Skeletal muscle cell (primary cell): ENCODE measurements at regions not wholly inside any gene's neighbourhood (a gene's known extent, or its start where the extent isn't known, plus 50 kb on each side); places are given as distances from the start of the nearest gene placed in this dataset.
"Not testable (repeated sequence)": the region's sequence is repeated elsewhere in the genome, so short reads cannot be mapped to it uniquely, and the experiment has no call there.

Experiments
- DNase-seq: peaks from one replicate; pipeline ENCODE4 v3.0.0-alpha.2; 2010; ENCODE audit warnings: low read depth
- H3K4me3 ChIP-seq: 2 replicates; pipeline ENCODE4 v1.5.1; 2011; ENCODE audit warnings: low read depth, mild to moderate bottlenecking, control low read depth, low read length, moderate library complexity

DNA sequence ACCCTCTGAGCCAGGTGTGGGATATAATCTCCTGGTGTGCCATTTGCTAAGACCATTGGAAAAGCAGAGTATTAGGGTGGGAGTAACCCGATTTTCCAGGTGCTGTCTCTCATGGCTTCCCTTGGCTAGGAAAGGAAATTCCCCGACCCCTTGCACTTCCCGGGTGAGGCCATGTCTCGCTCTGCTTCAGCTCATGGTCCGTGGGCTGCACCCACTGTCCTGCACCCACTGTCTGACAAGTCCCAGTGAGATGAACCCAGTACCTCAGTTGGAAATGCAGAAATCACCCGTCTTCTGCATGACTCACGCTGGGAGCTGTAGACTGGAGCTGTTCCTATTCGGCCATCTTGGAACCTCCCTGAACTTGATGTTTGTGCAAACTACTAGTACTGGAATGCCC lies 828.5 kb upstream of the CDH6 start:
- H3K4me3 ChIP-seq, DNase-seq: not testable (repeated sequence)

DNA sequence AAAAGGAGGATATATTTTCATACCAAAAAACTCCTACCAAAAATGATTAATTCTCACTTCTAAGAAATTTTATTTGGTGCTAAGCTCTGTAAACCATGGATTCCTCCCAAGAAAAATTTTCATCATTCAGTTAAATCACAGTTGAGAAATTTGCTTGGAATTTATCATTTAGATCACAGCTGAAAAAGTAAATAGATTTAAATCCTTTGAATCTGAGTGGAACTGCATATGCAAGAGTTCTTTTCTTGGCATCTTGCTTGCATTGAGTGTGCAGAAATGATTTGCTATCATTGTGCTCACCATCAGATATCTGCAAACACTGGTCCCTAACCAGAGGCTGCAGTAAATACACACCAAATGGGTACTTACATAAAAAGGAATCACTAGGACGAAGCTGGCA lies 836.1 kb upstream of the CDH6 start:
- DNase-seq: no peak
- no peak overlapping the region for H3K4me3 ChIP-seq

DNA sequence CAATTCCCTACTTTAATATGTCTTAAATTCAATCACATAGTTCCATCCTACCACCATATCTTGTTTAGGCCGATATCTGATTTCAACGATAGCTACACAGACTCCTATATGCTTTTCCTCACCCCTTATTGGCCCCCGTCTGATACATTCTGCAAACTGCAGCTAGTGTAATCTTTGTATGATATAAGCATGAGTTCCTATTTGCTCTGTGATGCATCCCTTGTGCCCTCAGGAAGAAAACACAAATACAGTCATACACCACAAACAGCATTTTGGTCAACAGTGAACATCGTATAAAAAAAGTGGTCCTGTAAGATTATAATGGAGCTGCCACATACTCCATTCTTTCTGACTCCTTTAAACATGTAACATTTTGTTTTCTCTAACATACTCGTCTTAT lies 837.8 kb upstream of the CDH6 start:
- no peak overlapping the region for H3K4me3 ChIP-seq
- no peak for DNase-seq

DNA sequence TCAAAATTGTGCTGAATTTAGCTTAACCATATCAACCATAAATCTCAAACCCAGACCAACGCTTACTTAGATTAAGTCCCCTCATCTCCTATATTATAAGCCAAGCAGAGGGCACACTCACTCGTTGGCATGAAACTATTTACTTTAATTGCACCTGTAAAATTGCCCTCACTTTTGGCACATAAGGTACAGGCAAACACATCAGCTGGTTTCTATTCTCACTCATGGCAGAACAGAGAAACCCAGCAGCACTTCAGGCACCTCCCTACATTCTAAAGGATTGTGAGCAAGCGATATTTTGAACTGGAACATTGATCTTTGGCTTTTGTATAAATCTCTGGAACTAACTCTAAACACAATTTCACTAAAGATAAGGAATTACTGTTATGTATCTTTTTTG lies 845.6 kb upstream of the CDH6 start:
- no peak overlapping the region for H3K4me3 ChIP-seq
- no peak for DNase-seq

DNA sequence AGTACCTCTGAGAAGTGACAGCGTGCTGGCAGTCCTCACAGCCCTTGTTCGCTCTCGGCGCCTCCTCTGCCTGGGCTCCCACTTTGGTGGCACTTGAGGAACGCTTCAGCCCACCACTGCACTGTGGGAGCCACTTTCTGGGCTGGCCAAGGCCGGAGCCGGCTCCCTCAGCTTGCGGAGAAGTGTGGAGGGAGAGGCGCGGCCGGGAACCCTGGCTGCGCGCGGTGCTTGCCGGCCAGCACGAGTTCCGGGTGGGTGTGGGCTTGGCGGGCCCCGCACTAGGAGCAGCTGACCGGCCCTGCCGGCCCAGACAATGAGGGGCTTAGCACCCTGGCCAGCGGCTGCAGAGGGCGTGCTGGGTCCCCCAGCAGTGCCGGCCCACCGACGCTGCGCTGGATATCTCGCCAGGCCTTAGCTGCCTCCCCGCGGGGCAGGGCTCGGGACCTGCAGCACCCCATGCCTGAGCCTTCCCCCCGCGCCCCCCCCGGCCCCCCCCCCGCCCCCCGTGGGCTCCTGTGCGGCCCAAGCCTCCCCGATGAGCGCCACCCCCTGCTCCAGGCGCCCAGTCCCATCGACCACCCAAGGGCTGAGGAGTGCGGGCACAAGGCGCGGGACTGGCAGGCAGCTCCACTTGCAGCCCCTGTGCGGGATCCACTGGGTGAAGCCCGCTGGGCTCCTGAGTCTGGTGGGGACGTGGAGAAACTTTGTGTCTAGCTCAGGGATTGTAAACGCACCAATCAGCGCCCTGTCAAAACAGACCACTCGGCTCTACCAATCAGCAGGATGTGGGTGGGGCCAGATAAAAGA lies 847.7 kb upstream of the CDH6 start:
- not testable (repeated sequence) for H3K4me3 ChIP-seq, DNase-seq

DNA sequence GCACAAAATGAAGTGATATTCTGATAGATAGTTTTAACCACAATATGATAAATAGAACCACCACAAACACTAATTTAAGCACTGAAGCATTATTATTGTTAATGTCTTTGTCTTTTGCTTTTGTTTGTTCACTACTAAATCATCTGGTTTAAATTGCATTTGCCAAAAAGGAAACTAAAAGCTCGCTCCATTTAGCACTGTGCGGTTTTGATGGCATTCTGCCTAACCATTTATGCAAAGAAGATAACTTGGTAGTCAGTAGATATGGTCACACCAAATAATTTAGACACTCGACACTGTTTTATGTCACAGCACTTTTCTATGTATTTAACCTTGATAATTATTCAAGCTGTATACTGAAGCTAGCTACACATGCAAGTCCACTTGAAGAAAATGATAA lies 849.8 kb upstream of the CDH6 start:
- H3K4me3 ChIP-seq: no peak overlapping the region

DNA sequence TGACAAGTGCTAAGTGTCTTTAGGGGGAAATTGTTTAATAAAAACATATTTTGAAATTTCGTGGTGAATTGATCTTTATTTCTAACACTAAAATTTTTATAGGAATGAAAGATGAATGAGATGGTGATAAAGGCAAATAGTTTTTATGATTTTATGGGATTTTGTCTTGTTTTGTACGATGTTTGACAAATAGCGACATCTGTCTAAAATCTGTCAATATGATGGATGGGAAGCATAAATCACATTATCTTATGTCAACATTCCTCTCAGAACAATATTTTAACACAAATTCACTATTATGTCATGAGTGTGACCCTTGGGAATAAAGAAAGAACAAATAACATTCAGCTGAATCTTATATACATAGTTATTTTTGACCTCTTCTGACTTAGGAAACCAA lies 852.0 kb upstream of the CDH6 start:
- no peak for DNase-seq
- H3K4me3 ChIP-seq: no peak overlapping the region

More for the DNA sequence above, 849.8 kb upstream of the CDH6 start:
- DNase-seq: no peak

DNA sequence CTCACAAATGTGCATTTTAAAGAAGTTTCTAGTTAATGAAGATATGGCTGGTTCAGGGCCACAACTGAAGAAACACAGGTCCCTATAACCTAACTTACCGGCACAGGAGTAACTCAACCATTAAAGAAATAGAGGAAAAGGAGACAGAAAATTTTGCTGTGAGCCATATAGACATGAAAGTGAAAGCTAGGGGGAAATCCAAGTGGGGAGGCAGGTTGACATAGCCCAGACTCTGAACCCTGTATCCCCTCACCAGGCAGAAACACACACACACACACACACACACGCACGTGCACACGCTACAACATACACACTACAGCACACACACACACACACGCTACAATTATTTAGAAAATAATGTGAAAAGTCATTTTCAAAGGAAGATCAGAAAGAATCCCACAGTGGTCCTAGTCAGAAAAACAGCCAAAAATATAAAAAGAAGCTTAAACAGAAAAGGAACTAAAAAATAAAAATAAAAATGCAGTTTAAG lies 856.4 kb upstream of the CDH6 start:
- H3K4me3 ChIP-seq: no peak overlapping the region
- no peak for DNase-seq

DNA sequence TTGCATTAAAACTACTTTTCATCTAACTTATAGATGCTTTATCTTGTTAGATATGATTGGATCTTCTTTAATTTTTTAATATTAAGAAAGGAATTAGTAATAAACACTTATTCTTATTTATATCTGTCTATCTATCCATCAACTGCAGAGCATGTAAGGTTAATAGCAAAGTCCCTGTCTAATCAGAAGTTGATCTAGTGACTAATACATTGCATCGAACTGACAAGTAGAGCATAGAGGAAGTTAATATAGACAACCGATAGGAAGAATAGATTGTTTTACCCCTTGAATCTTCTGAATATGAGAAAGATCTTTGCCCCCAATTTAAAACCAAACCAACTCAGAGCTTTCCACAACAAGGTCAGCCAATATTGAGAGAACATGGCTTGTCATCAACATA lies 862.0 kb upstream of the CDH6 start:
- no peak for DNase-seq
- no peak overlapping the region for H3K4me3 ChIP-seq

DNA sequence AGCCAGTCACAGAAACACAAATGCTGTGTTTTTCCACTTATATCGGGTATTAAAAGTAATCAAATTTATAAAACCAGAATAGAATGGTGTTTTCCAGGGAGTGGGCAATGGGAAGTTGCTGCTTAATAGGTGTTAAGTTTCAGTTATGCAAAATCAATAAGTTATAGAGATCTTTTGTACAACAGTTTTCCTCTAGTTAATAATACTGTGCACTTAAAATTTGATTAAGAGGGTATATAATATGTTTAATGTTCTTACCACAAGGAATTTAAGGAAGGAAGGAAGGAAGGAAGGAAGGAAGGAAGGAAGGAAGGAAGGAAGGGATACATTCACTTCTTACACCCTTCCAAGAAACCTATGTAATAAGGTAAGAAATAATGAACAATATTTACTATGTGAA lies 867.7 kb upstream of the CDH6 start:
- no peak overlapping the region for H3K4me3 ChIP-seq
- DNase-seq: no peak

DNA sequence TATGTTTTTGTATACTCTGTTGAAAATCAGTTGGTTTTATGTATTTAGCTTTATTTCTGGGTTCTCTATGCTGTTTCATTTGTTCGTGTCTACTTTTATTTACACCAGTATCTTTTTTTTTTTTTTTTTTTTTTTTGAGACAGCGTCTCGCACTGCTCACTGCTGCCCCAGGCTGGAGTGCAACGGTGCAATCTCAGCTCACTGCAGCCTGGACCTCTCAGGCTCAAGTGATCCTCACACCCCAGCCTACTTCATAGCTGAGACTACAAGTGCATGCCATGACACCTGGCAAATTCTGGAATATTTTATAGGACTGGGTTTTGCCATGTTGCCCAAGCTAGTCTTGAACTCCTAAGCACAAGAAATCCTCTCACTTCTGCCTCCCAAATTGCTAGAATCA lies 869.4 kb upstream of the CDH6 start:
- no peak overlapping the region for H3K4me3 ChIP-seq
- DNase-seq: no peak

DNA sequence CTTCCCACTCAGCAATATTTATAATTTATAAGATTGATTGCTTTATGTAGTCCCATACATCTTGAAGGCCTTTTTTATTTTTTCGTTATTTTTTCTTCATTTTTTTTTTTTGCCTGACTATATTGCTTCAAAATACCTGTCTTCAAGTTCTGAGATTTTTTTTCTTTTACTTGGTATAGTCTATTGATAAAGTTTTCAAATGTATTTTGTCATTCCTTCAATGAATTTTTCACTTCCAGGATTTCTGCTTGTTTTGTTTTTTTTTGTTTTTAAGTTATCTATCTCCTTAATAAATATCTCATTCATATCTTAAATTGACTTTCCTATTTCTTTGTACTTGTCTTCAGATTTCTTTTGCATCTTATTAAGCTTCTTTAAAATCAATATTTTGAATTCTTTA lies 905.6 kb upstream of the CDH6 start:
- DNase-seq: no peak
- no peak overlapping the region for H3K4me3 ChIP-seq

DNA sequence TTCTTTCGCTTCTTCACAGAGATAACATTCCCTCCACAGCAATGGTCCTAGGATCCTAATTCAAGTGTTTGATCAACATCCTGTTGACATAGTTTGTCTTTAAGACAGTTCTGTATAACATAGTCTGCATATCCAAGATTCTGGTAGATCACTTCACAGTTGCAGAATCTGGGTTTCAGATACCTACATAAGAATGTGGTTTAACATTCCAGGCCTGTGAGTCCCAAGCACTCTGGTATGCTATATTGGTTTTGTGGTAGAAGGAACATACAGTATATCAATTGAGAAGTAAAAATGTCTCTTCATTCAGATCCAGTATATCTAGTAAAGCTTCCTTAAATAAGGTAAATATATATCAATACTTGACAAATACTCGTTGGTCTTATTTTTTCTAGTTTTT lies 914.2 kb upstream of the CDH6 start:
- no peak overlapping the region for H3K4me3 ChIP-seq
- DNase-seq: no peak

DNA sequence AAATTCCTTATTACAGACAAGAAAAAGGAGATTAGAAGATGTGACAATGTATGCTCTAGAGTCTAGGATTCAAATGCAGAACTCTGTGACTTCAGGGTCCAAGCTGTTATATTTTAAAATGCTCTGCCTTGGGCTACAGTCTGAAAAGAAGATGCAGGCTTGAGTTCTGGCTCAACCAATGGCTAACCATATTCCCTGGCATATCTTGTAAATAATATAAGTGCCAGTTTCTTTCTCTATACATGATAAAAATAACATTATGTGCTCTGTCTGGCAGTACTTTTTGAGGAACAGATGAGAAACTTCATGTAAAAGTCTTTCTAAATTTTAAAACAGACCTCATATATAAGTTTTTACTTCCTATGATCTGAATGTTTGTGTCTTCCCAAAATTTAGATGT lies 926.5 kb upstream of the CDH6 start:
- DNase-seq: no peak
- no peak overlapping the region for H3K4me3 ChIP-seq

DNA sequence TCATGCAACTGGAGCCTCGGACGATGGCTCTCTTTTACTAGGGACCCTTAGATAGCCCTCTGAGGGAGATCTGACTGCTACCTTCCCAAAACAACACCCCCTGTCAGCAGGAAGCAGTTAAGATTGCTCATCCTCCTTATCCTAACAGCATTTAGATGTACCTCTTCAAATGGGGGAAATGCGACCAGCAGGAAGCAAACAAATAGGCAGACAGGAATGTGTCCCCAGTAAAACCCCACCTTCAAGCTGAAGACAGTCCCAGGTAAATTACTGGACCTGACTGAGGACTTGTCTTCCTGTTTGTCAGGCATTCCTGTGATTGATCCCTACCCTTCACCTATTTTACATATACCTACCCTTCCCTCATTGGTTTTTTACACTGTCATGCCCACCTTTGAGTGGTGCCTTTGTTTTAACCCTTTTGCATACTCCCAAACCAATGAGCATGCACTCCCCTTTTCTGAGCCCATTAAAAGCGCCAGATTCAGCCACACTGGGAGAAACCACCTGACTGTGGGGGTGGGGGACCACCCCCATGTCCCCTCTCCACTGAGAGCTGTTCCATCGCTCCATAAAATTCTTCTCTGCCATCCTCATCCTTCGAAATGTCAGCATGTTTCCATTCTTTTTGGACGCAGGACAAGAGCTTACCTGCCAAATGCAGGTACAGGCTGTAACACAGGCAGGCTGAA lies 954.0 kb upstream of the CDH6 start:
- DNase-seq: no peak
- H3K4me3 ChIP-seq: no peak overlapping the region

DNA sequence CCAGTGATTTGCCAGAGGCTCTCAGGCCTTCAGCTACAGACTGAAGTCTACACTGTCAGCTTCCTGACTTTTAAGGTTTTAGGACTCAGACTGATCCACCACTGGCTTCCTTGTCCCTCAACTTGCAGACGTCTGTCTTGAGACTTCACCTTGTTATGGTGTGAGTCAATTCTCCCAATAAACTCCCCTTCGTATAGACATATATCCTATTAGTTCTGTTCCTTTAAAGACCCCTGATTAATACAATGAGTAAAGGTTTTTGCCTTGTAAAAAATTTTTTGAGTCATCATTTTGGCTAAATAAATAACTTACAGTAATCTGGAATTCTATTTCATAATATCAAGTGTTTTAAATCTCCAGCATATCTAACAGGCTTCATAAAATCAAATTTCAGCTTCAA lies 956.3 kb upstream of the CDH6 start:
- no peak for DNase-seq
- no peak overlapping the region for H3K4me3 ChIP-seq

DNA sequence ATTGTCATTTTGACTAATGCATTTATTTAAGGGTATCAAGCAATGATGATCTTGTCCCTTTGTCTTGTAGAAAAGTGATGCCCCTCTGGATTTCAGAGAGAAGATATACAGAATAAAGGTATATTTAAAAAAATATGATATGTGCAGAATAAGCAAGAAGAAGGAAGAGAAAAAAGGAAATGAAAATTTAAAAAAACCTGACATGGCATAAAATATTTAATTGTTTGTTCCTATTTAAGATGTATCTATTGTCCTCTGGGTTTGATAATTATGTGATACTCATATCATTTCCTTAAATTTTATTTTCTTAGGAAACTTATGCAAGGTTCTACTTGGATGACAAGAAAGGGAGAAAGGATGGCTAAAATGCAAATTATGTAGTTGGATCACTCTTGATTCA lies 983.7 kb upstream of the CDH6 start:
- DNase-seq: no peak
- no peak overlapping the region for H3K4me3 ChIP-seq

DNA sequence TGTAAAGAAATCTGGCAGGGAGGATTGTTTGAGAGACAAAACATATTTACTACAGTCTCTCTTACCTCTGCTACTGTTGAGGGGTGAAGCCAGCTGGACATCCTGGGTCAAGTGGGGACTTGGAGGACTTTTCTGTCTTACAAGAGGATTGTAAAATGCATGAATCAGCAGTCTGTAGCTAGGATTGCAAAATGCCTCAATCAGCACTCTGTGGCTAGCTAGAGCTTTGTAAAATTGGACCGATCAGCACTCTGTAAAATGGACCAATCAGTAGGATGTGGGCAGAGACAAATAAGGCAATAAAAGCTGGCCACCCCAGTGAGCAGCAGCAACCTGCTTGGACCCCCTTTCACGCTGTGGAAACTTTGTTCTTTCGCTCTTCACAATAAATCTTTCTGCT lies 995.8 kb upstream of the CDH6 start:
- no peak for DNase-seq

DNA sequence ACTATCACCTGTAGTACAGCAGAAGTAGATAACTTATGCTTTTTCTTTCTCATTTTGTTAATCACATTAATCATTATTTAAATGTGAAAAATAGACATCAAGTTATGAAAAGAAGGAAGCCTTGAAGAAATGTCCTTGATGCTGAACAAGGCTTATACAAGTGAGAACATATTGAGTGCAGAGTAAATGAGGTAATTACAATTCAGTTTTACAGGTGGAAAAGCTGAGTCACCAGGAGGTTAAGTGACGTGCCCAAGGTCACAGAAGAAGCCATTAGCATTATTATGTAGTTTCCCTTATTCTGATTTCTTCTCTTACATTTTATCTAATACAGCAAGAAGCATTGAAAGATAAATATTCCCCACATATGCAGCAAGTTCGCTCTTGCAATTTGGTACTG lies 998.5 kb upstream of the CDH6 start:
- no peak overlapping the region for H3K4me3 ChIP-seq
- DNase-seq: no peak

More for the DNA sequence above, 995.8 kb upstream of the CDH6 start:
- H3K4me3 ChIP-seq: no peak overlapping the region

DNA sequence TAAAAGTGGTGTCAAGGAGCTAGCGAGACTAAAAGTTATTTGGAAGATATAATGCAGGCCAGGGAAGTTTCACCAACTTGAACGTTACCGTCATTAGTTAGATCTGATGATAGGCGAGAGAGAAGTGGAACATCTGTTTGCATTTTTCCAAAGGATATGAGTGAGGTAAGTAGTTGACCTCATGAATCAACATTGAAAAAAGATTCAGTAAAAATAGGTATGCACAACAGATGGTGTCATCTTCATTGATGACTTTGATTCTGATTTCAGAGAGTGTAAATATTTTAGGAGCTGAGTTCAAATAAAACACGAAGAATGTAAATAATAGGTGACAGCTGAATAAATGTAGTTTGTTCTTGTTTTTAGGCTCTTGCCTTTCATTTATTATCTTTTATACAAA lies 998.9 kb upstream of the CDH6 start:
- no peak for DNase-seq
- no peak overlapping the region for H3K4me3 ChIP-seq

DNA sequence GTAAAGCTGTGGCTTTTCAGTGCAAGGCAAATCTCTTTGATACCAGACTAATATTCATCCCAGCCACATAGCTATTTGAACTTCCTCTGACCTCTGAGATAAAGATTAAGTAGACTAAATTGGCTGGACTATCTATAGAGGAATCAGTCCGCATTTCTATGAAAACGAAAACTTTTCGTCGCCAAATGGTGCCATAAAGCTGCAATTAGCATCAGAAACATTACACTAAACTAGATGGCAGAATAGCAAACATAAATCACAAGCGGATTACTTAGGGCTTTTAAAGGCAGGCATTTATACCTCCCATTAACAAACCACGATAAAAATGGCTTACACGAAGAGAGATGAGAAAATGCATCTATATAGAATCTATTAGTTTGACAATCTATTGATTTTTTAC lies 1009.7 kb upstream of the CDH6 start:
- no peak overlapping the region for H3K4me3 ChIP-seq
- no peak for DNase-seq
